ENCODE measurements at regions not wholly inside any gene's neighbourhood (a gene's known extent, or its start where the extent isn't known, plus 50 kb on each side); places are given as distances from the start of the nearest gene placed in this dataset.
"Not testable (repeated sequence)": the region's sequence is repeated elsewhere in the genome, so short reads cannot be mapped to it uniquely, and the experiment has no call there.

GRCh38 chr13:100810481-100810880, 135.9 kb upstream of the TMTC4 start:
- no peak for DNase-seq

GRCh38 chr13:100809856-100810255, 135.3 kb upstream of the TMTC4 start:
- no peak for DNase-seq

GRCh38 chr13:100809129-100809390, 134.5 kb upstream of the TMTC4 start:
- no peak for DNase-seq

- DNase-seq = no peak
Measured at GRCh38 chr13:100808330-100809128, 133.9 kb upstream of the TMTC4 start.

GRCh38 chr13:100803091-100803490, 128.5 kb upstream of the TMTC4 start:
- DNase-seq = no peak

GRCh38 chr13:100800283-100800875, 125.8 kb upstream of the TMTC4 start:
- DNase-seq = no peak

- no peak for DNase-seq
Measured at GRCh38 chr13:100798739-100799361, 124.3 kb upstream of the TMTC4 start.

GRCh38 chr13:100797921-100798320, 123.3 kb upstream of the TMTC4 start:
- DNase-seq = no peak

GRCh38 chr13:100796463-100796862, 121.9 kb upstream of the TMTC4 start:
- DNase-seq = no peak

GRCh38 chr13:100794575-100794974, 120.0 kb upstream of the TMTC4 start:
- no peak for DNase-seq

GRCh38 chr13:100790405-100790804, 115.8 kb upstream of the TMTC4 start:
- DNase-seq = no peak

- peak; percentile 26 for DNase-seq
Measured at GRCh38 chr13:100789968-100790367, 115.4 kb upstream of the TMTC4 start.

GRCh38 chr13:100789481-100789880, 114.9 kb upstream of the TMTC4 start:
- peak; percentile 59 for DNase-seq

- no peak for DNase-seq
Measured at GRCh38 chr13:100789025-100789424, 114.4 kb upstream of the TMTC4 start.

GRCh38 chr13:100788540-100788939, 113.9 kb upstream of the TMTC4 start:
- no peak for DNase-seq

- no peak for DNase-seq
Measured at GRCh38 chr13:100787899-100788298, 113.3 kb upstream of the TMTC4 start.

- peak; percentile 9 for DNase-seq
Measured at GRCh38 chr13:100776686-100777085, 102.1 kb upstream of the TMTC4 start.

- no peak for DNase-seq
Measured at GRCh38 chr13:100773923-100774663, 99.5 kb upstream of the TMTC4 start.

- DNase-seq = no peak
Measured at GRCh38 chr13:100773429-100773828, 98.8 kb upstream of the TMTC4 start.

- no peak for DNase-seq
Measured at GRCh38 chr13:100767192-100767591, 92.6 kb upstream of the TMTC4 start.

GRCh38 chr13:100766570-100766969, 92.0 kb upstream of the TMTC4 start:
- not testable (repeated sequence) for DNase-seq

- no peak for DNase-seq
Measured at GRCh38 chr13:100764937-100765336, 90.3 kb upstream of the TMTC4 start.

- not testable (repeated sequence) for DNase-seq
Measured at GRCh38 chr13:100762126-100762525, 87.5 kb upstream of the TMTC4 start.

GRCh38 chr13:100755891-100756290, 81.3 kb upstream of the TMTC4 start:
- DNase-seq = no peak

Measured in fibroblast of upper back skin (primary cell).